ENCODE measurements at regions not wholly inside any gene's neighbourhood (a gene's known extent, or its start where the extent isn't known, plus 50 kb on each side); places are given as distances from the start of the nearest gene placed in this dataset.

GRCh38 chr5:174590820-174591219 lies 133.6 kb upstream of the MSX2 start:
- no peak for TF ChIP-seq POLR2AphosphoS5 (IDR thresholded peaks at IDR 0.05)
- no peak for TF ChIP-seq POLR2A (IDR thresholded peaks at IDR 0.05)
- TF ChIP-seq EP300 (IDR thresholded peaks at IDR 0.05) = no peak
- TF ChIP-seq, protein P1, sequence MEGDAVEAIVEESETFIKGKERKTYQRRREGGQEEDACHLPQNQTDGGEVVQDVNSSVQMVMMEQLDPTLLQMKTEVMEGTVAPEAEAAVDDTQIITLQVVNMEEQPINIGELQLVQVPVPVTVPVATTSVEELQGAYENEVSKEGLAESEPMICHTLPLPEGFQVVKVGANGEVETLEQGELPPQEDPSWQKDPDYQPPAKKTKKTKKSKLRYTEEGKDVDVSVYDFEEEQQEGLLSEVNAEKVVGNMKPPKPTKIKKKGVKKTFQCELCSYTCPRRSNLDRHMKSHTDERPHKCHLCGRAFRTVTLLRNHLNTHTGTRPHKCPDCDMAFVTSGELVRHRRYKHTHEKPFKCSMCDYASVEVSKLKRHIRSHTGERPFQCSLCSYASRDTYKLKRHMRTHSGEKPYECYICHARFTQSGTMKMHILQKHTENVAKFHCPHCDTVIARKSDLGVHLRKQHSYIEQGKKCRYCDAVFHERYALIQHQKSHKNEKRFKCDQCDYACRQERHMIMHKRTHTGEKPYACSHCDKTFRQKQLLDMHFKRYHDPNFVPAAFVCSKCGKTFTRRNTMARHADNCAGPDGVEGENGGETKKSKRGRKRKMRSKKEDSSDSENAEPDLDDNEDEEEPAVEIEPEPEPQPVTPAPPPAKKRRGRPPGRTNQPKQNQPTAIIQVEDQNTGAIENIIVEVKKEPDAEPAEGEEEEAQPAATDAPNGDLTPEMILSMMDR (IDR thresholded peaks at IDR 0.05) = no peak
- no peaks in the 10 kb centered on the region for H3K4me1 ChIP-seq

GRCh38 chr5:174596429-174596828 lies 128.0 kb upstream of the MSX2 start:
- WGBS, 2 donors (ENCODE audit: low coverage in 1 of 2) = 83% methylated on average over 1 of the region's 1 CpG; no CpG with 5 or more reads in 1 of the 2 donors

More at GRCh38 chr5:174590820-174591219, 133.6 kb upstream of the MSX2 start:
- Histone ChIP-seq H3K9me3 (no peaks in the 10 kb centered on the region), H3K4me3 (no peak overlapping the region), H3K27me3 (peaks cover 18% of the 10 kb centered on the region), H3K36me3 (no peaks in the 10 kb centered on the region), H3K27ac (no peak overlapping the region)
- 84% methylated on average over 3 of the region's 3 CpGs; no CpG with 5 or more reads in 1 of the 2 donors for WGBS, 2 donors (ENCODE audit: low coverage in 1 of 2)
- no peak for ATAC-seq

DNA sequence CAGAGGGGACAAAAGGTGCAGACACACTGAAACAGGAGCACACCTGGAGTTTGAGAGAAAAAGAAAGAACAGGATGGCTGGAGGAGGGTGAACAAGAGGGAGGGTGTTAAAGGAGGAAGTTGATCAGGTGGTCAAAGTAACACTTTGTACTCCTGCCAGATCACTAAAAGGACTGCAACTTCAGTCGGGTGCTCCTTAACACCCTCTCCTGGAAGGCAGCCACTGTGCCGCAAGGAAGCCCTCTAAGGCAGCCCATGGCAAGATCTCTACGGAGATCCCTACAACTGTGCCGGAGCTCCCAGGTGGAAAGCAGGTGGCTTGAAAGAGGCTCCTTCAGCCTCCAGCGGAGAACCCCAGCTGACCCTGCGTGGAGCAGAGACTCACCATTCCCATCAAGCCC lies 124.4 kb upstream of the MSX2 start:
- no peak overlapping the region for H3K27ac ChIP-seq
- H3K27me3 ChIP-seq = peaks cover 57% of the 10 kb centered on the region
- H3K4me1 ChIP-seq = peaks cover 0 to 5% (median 0%) of the 10 kb centered on the region in 3 donors
- peaks cover 0 to 17% (median 0%) of the 10 kb centered on the region in 3 donors for H3K9me3 ChIP-seq
- WGBS, 2 donors (ENCODE audit: low coverage in 1 of 2) = 14 to 20% methylated on average over 1 to 4 of the region's 6 CpGs
- H3K36me3 ChIP-seq = no peaks in the 10 kb centered on the region
- TF ChIP-seq EP300 (IDR thresholded peaks at IDR 0.05) (no peak), POLR2AphosphoS5 (IDR thresholded peaks at IDR 0.05) (no peak), POLR2A (IDR thresholded peaks at IDR 0.05) (no peak)
- TF ChIP-seq, protein P1 (IDR thresholded peaks at IDR 0.05) = no peak
- no peak for ATAC-seq
- no peak overlapping the region for H3K4me3 ChIP-seq

More at GRCh38 chr5:174596429-174596828, 128.0 kb upstream of the MSX2 start:
- no peaks in the 10 kb centered on the region for H3K9me3 ChIP-seq
- ATAC-seq = no peak
- no peaks in the 10 kb centered on the region for H3K36me3 ChIP-seq
- peaks cover 0 to 5% (median 0%) of the 10 kb centered on the region in 3 donors for H3K4me1 ChIP-seq
- H3K27me3 ChIP-seq = peaks cover 30% of the 10 kb centered on the region
- no peak overlapping the region for H3K4me3 ChIP-seq
- TF ChIP-seq EP300 (IDR thresholded peaks at IDR 0.05) = no peak
- no peak for TF ChIP-seq POLR2A (IDR thresholded peaks at IDR 0.05)
- TF ChIP-seq, protein P1 (IDR thresholded peaks at IDR 0.05) = no peak
- no peak for TF ChIP-seq POLR2AphosphoS5 (IDR thresholded peaks at IDR 0.05)
- no peak overlapping the region for H3K27ac ChIP-seq

DNA sequence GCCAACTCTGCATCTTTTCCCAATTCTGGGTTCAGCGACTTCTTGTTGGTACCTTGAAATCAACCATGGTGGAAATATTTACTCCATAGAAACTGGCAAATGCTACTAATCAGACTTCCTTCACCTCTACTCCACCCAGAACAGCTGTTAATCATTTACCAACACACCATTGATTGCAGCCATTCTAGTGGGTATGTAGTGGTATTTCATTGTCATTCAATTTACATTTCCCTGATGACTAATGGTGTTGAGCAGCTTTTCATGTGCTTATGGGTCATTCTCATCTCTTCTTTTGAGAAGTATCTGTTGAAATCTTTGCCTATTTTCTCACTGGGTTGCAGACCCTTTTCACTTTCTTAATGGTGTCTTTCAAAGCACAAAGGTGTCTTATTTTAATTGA lies 122.4 kb upstream of the MSX2 start:
- WGBS, 2 donors (ENCODE audit: low coverage in 1 of 2) = 64 to 71% methylated on average over 1 of the region's 1 CpG
- TF ChIP-seq POLR2A (IDR thresholded peaks at IDR 0.05) (no peak), POLR2AphosphoS5 (IDR thresholded peaks at IDR 0.05) (no peak), EP300 (IDR thresholded peaks at IDR 0.05) (no peak)
- TF ChIP-seq, protein P1 (IDR thresholded peaks at IDR 0.05) = no peak
- ATAC-seq = no peak
- Histone ChIP-seq H3K27me3 (peaks cover 64% of the 10 kb centered on the region), H3K36me3 (no peaks in the 10 kb centered on the region), H3K9me3 (peaks cover 0 to 17% (median 0%) of the 10 kb centered on the region in 3 donors), H3K27ac (no peak overlapping the region), H3K4me1 (peaks cover 0 to 5% (median 0%) of the 10 kb centered on the region in 3 donors), H3K4me3 (no peak overlapping the region)

DNA sequence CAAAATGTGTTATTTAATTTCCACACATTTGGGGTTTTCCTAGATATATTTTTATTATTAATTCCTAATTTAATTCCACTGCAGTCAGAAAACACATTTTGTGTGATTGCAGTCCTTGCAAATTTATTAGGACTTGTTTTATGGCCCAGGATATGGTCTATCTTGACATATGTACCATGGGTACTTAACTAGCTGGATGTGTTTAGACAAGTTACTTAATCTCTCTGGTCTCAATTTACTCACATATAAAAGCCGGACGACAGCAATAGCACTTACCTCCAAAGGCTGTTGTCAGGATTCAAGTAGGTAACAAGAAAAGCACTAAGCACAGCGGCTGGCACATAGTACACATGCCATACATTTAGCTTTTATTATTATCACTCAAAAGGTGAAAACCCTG lies 118.2 kb upstream of the MSX2 start:
- ATAC-seq = no peak
- Histone ChIP-seq H3K27me3 (peaks cover 37% of the 10 kb centered on the region), H3K9me3 (peaks cover 0 to 17% (median 0%) of the 10 kb centered on the region in 3 donors), H3K36me3 (no peaks in the 10 kb centered on the region), H3K4me1 (peaks cover 0 to 9% (median 0%) of the 10 kb centered on the region in 3 donors), H3K4me3 (no peak overlapping the region), H3K27ac (no peak overlapping the region)
- no peak for TF ChIP-seq POLR2A (IDR thresholded peaks at IDR 0.05)
- 39% methylated on average over 3 of the region's 3 CpGs; no CpG with 5 or more reads in 1 of the 2 donors for WGBS, 2 donors (ENCODE audit: low coverage in 1 of 2)

Measured in gastroesophageal sphincter (tissue), 4 donors.